Upper lobe of right lung (tissue), 1 donor: ENCODE measurements at regions not wholly inside any gene's neighbourhood (a gene's known extent, or its start where the extent isn't known, plus 50 kb on each side); places are given as distances from the start of the nearest gene placed in this dataset.

ENCODE experiments used
- ATAC-seq: fragments of 200-7000 bp; cut with Tn5 transposase; one replicate; pipeline ENCODE4 v1.9.1; 2020; ENCODE audit warnings: mild to moderate bottlenecking, moderate library complexity
- DNase-seq: peaks from one replicate; pipeline ENCODE4 v3.0.0-alpha.2; 2020
- H3K27ac ChIP-seq: fragments of 200-600 bp; one replicate; pipeline ENCODE4 v1.8.0; 2022
- H3K27me3 ChIP-seq: fragments of 200-600 bp; one replicate; pipeline ENCODE4 v1.8.0; 2022; ENCODE audit warnings: mild to moderate bottlenecking
- H3K36me3 ChIP-seq: fragments of 200-600 bp; one replicate; pipeline ENCODE4 v1.8.0; 2022
- H3K4me1 ChIP-seq: fragments of 200-600 bp; one replicate; pipeline ENCODE4 v1.8.0; 2022
- H3K4me3 ChIP-seq: fragments of 200-600 bp; one replicate; pipeline ENCODE4 v1.8.0; 2022; ENCODE audit warnings: mild to moderate bottlenecking
- H3K9me3 ChIP-seq: fragments of 200-600 bp; one replicate; pipeline ENCODE4 v1.8.0; 2022
- CTCF ChIP-seq: fragments of 200-600 bp; IDR thresholded peaks from one replicate; pipeline ENCODE4 v1.8.0; 2022; ENCODE audit warnings: antibody characterized with exemption
- intact Hi-C: fragments of 100-400 bp; cut with DNase I; formaldehyde crosslinking; loops from one replicate; pipeline ENCODE4 v1.11.0; 2022
- donor health status: DM: no; HTN: yes; CAD: no; lungs with severe emphysema.

GRCh38 chr2:150247481-150247880 is 240.0 kb downstream of the RND3 start:
- H3K36me3 ChIP-seq, result no peaks in the 10 kb centered on the region
- ATAC-seq (no peak), DNase-seq (no peak)
- no peaks in the 10 kb centered on the region for H3K27me3 ChIP-seq
- no peak overlapping the region for H3K27ac ChIP-seq
- no peak overlapping the region for H3K4me3 ChIP-seq
- H3K9me3 ChIP-seq, result no peaks in the 10 kb centered on the region
- H3K4me1 ChIP-seq, result no peaks in the 10 kb centered on the region
- TF ChIP-seq CTCF, result no peak
- intact Hi-C loops, result no loop called here

- no peak for DNase-seq
These were observed 252.6 kb downstream of the RND3 start for GRCh38 chr2:150234787-150235446.

GRCh38 chr2:150232871-150233270 is 254.6 kb downstream of the RND3 start:
- intact Hi-C loops, result no loop called here
- no peak for ATAC-seq
- no peaks in the 10 kb centered on the region for H3K27me3 ChIP-seq
- no peaks in the 10 kb centered on the region for H3K36me3 ChIP-seq
- no peak for DNase-seq
- H3K4me1 ChIP-seq, result no peaks in the 10 kb centered on the region
- H3K9me3 ChIP-seq, result no peaks in the 10 kb centered on the region
- no peak overlapping the region for H3K4me3 ChIP-seq
- no peak for TF ChIP-seq CTCF
- H3K27ac ChIP-seq, result no peak overlapping the region

More at GRCh38 chr2:150234787-150235446, 252.6 kb downstream of the RND3 start:
- no peak for TF ChIP-seq CTCF
- H3K27ac ChIP-seq, result no peak overlapping the region
- H3K36me3 ChIP-seq, result no peaks in the 10 kb centered on the region
- intact Hi-C loops, result no loop called here
- H3K4me1 ChIP-seq, result no peaks in the 10 kb centered on the region
- H3K4me3 ChIP-seq, result no peak overlapping the region
- no peak for ATAC-seq
- no peaks in the 10 kb centered on the region for H3K27me3 ChIP-seq
- no peaks in the 10 kb centered on the region for H3K9me3 ChIP-seq

GRCh38 chr2:150232321-150232720 is 255.1 kb downstream of the RND3 start:
- H3K9me3 ChIP-seq, result no peaks in the 10 kb centered on the region
- no peaks in the 10 kb centered on the region for H3K36me3 ChIP-seq
- no peak overlapping the region for H3K4me3 ChIP-seq
- no peaks in the 10 kb centered on the region for H3K27me3 ChIP-seq
- intact Hi-C loops, result no loop called here
- no peak for TF ChIP-seq CTCF
- no peaks in the 10 kb centered on the region for H3K4me1 ChIP-seq
- H3K27ac ChIP-seq, result no peak overlapping the region
- no peak for ATAC-seq
- DNase-seq, result no peak

- Histone ChIP-seq H3K9me3 (no peaks in the 10 kb centered on the region), H3K4me3 (no peak overlapping the region), H3K4me1 (no peaks in the 10 kb centered on the region), H3K27ac (no peak overlapping the region), H3K36me3 (no peaks in the 10 kb centered on the region), H3K27me3 (no peaks in the 10 kb centered on the region)
- intact Hi-C loops, result no loop called here
- DNase-seq (no peak), ATAC-seq (no peak)
- no peak for TF ChIP-seq CTCF
These were observed 256.9 kb downstream of the RND3 start for GRCh38 chr2:150230616-150231015.

GRCh38 chr2:150230004-150230403 is 257.5 kb downstream of the RND3 start:
- TF ChIP-seq CTCF, result no peak
- no peak for ATAC-seq

More at GRCh38 chr2:150230004-150230403, 257.5 kb downstream of the RND3 start:
- intact Hi-C loops, result no loop called here
- Histone ChIP-seq H3K9me3 (no peaks in the 10 kb centered on the region), H3K4me1 (no peaks in the 10 kb centered on the region), H3K27me3 (no peaks in the 10 kb centered on the region), H3K36me3 (no peaks in the 10 kb centered on the region), H3K27ac (no peak overlapping the region), H3K4me3 (no peak overlapping the region)
- DNase-seq, result no peak
